Loucy (cell line): ENCODE measurements at regions not wholly inside any gene's neighbourhood (a gene's known extent, or its start where the extent isn't known, plus 50 kb on each side); places are given as distances from the start of the nearest gene placed in this dataset.

ENCODE experiments used
- CTCF ChIP-seq: fragments of 200-600 bp; sonication (generic); conservative IDR thresholded peaks from 2 replicates; pipeline ENCODE4 v1.5.1; 2014; ENCODE audit warnings: mild to moderate bottlenecking, antibody characterized with exemption, low read length
- EZH2phosphoT487 ChIP-seq: fragments of 200-600 bp; IDR thresholded peaks from 2 replicates; pipeline ENCODE4 v1.6.1; 2018; ENCODE audit warnings: antibody characterized with exemption, mild to moderate bottlenecking, moderate library complexity, borderline replicate concordance

- no peak for TF ChIP-seq CTCF
- no peak for TF ChIP-seq EZH2phosphoT487
These were observed 66.9 kb upstream of the SDK2 start for GRCh38 chr17:73711184-73711583.
